Fibroblast of skin of back (primary cell): ENCODE measurements at regions not wholly inside any gene's neighbourhood (a gene's known extent, or its start where the extent isn't known, plus 50 kb on each side); places are given as distances from the start of the nearest gene placed in this dataset.

ENCODE experiments used
- DNase-seq: peaks from one replicate; pipeline ENCODE4 v3.0.0-alpha.2; 2013

GRCh38 chr14:97695456-97695981 is 898.3 kb downstream of the VRK1 start:
- no peak for DNase-seq

- no peak for DNase-seq
Measured at GRCh38 chr14:97697772-97698171, 900.6 kb downstream of the VRK1 start.

GRCh38 chr14:97699026-97699425 is 901.8 kb downstream of the VRK1 start:
- DNase-seq = no peak

- no peak for DNase-seq
Measured at GRCh38 chr14:97703006-97703760, 906.0 kb downstream of the VRK1 start.

- DNase-seq = no peak
Measured at GRCh38 chr14:97704316-97704885, 907.2 kb downstream of the VRK1 start.

GRCh38 chr14:97705107-97705506 is 907.9 kb downstream of the VRK1 start:
- no peak for DNase-seq

GRCh38 chr14:97705976-97706375 is 908.8 kb downstream of the VRK1 start:
- DNase-seq = no peak

GRCh38 chr14:97706819-97707218 is 909.6 kb downstream of the VRK1 start:
- DNase-seq = no peak

GRCh38 chr14:97707603-97708002 is 910.4 kb downstream of the VRK1 start:
- DNase-seq = no peak

GRCh38 chr14:97709552-97709951 is 912.4 kb downstream of the VRK1 start:
- no peak for DNase-seq

GRCh38 chr14:97710726-97711125 is 913.5 kb downstream of the VRK1 start:
- DNase-seq = no peak

GRCh38 chr14:97712471-97712870 is 915.3 kb downstream of the VRK1 start:
- no peak for DNase-seq

- DNase-seq = peak; percentile 23
Measured at GRCh38 chr14:97713023-97713422, 915.8 kb downstream of the VRK1 start.

GRCh38 chr14:97718886-97719442 is 921.8 kb downstream of the VRK1 start:
- no peak for DNase-seq

GRCh38 chr14:97719931-97720330 is 922.7 kb downstream of the VRK1 start:
- no peak for DNase-seq

GRCh38 chr14:97723351-97723750 is 926.2 kb downstream of the VRK1 start:
- no peak for DNase-seq

- no peak for DNase-seq
Measured at GRCh38 chr14:97723819-97724218, 926.6 kb downstream of the VRK1 start.

GRCh38 chr14:97724265-97724731 is 927.1 kb downstream of the VRK1 start:
- DNase-seq = no peak

- DNase-seq = no peak
Measured at GRCh38 chr14:97726676-97727075, 929.5 kb downstream of the VRK1 start.

GRCh38 chr14:97730706-97731105 is 933.5 kb downstream of the VRK1 start:
- no peak for DNase-seq

- DNase-seq = no peak
Measured at GRCh38 chr14:97731800-97732199, 934.6 kb downstream of the VRK1 start.

GRCh38 chr14:97747316-97747715 is 950.1 kb downstream of the VRK1 start:
- DNase-seq = no peak

GRCh38 chr14:97748616-97749015 is 951.4 kb downstream of the VRK1 start:
- DNase-seq = no peak

GRCh38 chr14:97757491-97757890 is 960.3 kb downstream of the VRK1 start:
- no peak for DNase-seq
